ENCODE measurements at regions not wholly inside any gene's neighbourhood (a gene's known extent, or its start where the extent isn't known, plus 50 kb on each side); places are given as distances from the start of the nearest gene placed in this dataset.

DNA sequence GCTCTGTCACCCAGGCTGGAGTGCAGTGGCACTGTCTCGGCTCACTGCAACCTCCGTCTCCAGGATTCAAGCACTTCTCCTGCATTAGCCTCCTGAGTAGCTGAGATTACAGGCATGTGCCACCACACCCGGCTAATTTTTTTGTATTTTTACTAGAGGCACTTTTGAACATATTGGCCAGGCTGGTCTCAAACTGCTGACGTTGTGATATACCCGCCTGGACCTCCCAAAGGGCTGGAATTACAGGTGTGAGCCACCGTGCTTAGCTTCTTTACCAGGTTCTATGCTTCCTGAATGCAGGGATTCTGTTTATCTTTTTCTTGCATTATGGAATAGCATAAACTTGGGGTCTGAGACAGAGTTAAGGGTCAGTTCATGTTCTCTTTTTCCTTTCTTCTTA lies 317.9 kb upstream of the RBFOX1 start:
- no peak for DNase-seq (ENCODE audit: low read depth)

- DNase-seq (ENCODE audit: low read depth), result no peak
Observed at GRCh38 chr16:7013990-7014389, 318.7 kb upstream of the RBFOX1 start.

- DNase-seq (ENCODE audit: low read depth), result no peak
Observed at GRCh38 chr16:7004266-7004665, 328.4 kb upstream of the RBFOX1 start.

DNA sequence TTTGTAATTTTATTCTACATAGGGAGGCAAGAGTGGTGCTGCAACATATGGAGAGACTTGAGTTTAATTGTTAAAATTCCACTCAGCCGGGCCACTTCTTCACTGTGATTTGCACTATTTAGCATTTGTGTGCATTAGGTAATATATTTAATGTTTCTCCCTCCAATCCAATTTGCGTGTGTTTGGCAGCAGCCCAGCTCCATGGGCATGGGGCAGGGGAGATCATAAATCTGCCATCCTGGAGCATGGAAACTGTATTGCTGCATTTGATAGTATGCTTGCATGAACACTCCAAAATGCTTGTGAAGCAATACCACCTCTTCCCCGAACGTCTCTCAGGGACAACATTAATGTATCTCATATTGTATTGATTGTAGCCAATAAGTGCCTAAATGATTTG lies 339.1 kb upstream of the RBFOX1 start:
- DNase-seq (ENCODE audit: low read depth), result no peak

- DNase-seq (ENCODE audit: low read depth), result no peak
Observed at GRCh38 chr16:6988846-6989245, 343.8 kb upstream of the RBFOX1 start.

GRCh38 chr16:6977916-6978315 lies 354.7 kb upstream of the RBFOX1 start:
- DNase-seq (ENCODE audit: low read depth), result no peak

GRCh38 chr16:6977291-6977690 lies 355.4 kb upstream of the RBFOX1 start:
- DNase-seq (ENCODE audit: low read depth), result no peak

DNA sequence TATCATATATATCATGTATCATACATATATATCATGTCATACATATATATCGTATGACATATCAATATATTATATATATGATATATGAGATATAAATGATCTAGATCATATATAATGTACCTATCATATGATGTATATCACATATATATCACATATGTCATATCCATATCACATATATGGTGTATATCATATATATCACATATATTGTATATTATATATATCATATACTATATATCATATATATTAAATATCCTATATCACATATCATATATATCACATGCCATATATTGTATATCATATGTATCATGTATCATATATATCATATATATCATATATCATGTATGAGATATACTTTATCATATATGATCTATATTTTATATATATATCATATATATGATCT lies 355.9 kb upstream of the RBFOX1 start:
- no peak for DNase-seq (ENCODE audit: low read depth)

- no peak for DNase-seq (ENCODE audit: low read depth)
Observed at GRCh38 chr16:6970171-6970857, 362.3 kb upstream of the RBFOX1 start.

- DNase-seq (ENCODE audit: low read depth), result no peak
Observed at GRCh38 chr16:6969594-6969993, 363.1 kb upstream of the RBFOX1 start.

GRCh38 chr16:6967796-6968320 lies 364.8 kb upstream of the RBFOX1 start:
- no peak for DNase-seq (ENCODE audit: low read depth)

DNA sequence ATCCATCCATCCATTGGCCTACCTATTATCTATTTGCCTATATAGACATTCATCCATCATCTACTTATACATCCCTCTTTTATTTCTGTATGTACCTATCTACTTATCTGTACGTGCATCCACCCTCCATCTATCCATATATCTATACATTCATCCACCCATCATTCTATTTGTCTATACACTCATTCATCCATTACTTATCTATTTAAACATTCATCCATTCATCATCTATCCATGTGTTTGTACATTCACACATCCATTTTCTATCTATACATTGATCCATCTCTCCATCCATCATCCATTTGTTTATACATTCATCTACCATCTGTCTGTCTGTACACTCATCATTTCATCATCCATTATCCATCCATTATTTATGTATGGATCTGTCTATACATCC lies 365.7 kb upstream of the RBFOX1 start:
- no peak for DNase-seq (ENCODE audit: low read depth)

DNA sequence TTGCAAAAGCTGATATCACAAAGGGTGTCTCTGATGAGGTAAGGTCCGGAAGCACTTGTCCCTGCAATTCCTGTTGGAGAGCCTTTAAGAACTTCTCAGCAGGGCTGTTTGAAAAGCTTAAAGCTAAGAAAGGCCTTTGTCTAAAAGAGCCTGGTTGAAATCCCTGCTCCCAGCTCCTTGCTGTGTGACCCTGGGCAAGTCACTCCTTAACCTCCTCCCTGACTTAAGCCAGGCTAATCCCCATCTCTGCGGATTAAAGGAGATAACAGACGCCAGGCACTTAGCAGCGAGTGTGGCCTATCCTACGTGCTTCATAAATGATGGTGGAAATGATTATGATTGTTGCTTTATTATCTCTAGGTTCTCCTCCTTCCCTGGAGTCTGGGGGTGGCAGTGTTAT lies 368.0 kb upstream of the RBFOX1 start:
- no peak for DNase-seq (ENCODE audit: low read depth)

GRCh38 chr16:6961704-6962103 lies 370.9 kb upstream of the RBFOX1 start:
- DNase-seq (ENCODE audit: low read depth), result no peak

- no peak for DNase-seq (ENCODE audit: low read depth)
Observed at GRCh38 chr16:6958184-6958583, 374.5 kb upstream of the RBFOX1 start.

GRCh38 chr16:6957681-6958080 lies 375.0 kb upstream of the RBFOX1 start:
- no peak for DNase-seq (ENCODE audit: low read depth)

GRCh38 chr16:6956511-6956910 lies 376.1 kb upstream of the RBFOX1 start:
- no peak for DNase-seq (ENCODE audit: low read depth)

- DNase-seq (ENCODE audit: low read depth), result no peak
Observed at GRCh38 chr16:6955303-6955702, 377.3 kb upstream of the RBFOX1 start.

DNA sequence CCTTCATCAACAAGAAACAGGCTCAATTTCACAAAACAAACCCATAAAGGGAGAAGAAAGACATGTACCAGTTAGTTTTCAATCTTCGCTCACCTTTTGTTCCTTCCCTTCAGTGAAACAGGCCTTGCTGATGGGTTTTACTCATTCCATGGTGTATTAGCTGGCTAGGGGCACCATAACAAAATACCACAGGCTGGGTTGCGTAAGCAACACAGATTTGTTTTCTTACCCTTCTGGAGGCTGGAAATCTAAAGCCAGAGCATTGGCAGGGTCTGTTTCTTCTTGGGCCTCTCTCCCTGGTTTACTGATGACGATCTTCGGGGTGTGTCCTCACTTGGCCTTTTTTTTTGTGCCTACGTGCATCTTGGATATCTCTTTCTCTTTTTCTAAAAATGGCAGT lies 383.4 kb upstream of the RBFOX1 start:
- no peak for DNase-seq (ENCODE audit: low read depth)

GRCh38 chr16:6947291-6947690 lies 385.4 kb upstream of the RBFOX1 start:
- no peak for DNase-seq (ENCODE audit: low read depth)

- DNase-seq (ENCODE audit: low read depth), result no peak
Observed at GRCh38 chr16:6946802-6947201, 385.8 kb upstream of the RBFOX1 start.

DNA sequence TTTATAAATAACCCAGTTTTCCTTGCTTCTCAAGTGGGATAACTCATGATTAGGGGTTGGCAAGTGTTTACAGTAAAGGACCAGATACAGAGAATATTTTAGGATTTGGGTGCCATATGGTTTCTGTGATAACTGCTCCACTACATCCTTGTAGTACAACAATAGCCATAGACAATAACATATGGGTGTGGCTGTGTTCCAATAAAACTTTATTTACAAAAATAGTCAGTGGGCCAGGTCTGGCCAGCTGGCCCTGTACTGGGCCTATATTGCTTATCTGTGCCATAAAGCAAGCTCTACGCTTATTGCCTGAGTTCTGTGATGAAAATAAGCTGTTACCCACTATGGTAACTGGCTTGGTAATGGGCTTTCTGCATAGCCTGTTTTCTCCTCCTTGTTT lies 386.5 kb upstream of the RBFOX1 start:
- no peak for DNase-seq (ENCODE audit: low read depth)

- no peak for DNase-seq (ENCODE audit: low read depth)
Observed at GRCh38 chr16:6940968-6941367, 391.7 kb upstream of the RBFOX1 start.

GRCh38 chr16:6937641-6938040 lies 395.0 kb upstream of the RBFOX1 start:
- no peak for DNase-seq (ENCODE audit: low read depth)

All from stimulated activated CD8-positive, alpha-beta memory T cell treated with anti-CD3 and anti-CD28 coated beads, Interleukin-15, amount 100 ng/mL, for 24 hours (primary cell).